Neutrophil (primary cell): ENCODE measurements at regions not wholly inside any gene's neighbourhood (a gene's known extent, or its start where the extent isn't known, plus 50 kb on each side); places are given as distances from the start of the nearest gene placed in this dataset.

Experiments used
- H3K27ac ChIP-seq: fragments of 200-600 bp; sonication (generic); 2 replicates; pipeline ENCODE4 v1.5.1; 2016; ENCODE audit warnings: mild to moderate bottlenecking, moderate library complexity
- H3K27me3 ChIP-seq: fragments of 200-600 bp; sonication (generic); 2 replicates; pipeline ENCODE4 v1.6.0; 2016; ENCODE audit warnings: mild to moderate bottlenecking
- H3K36me3 ChIP-seq: fragments of 200-600 bp; sonication (generic); 2 replicates; pipeline ENCODE4 v1.5.1; 2017
- H3K4me1 ChIP-seq, 2 experiments: fragments of 200-600 bp in 1 of 2; sonication (generic) in 1 of 2; 1 replicate in 1 of 2; 2 replicates in 1 of 2; pipeline versions ENCODE4 v1.5.1 to v1.6.1; 2013 to 2016; ENCODE audit warnings: low read depth in 1 of 2, low read length in 1 of 2, mild to moderate bottlenecking in 1 of 2, moderate library complexity in 1 of 2; ENCODE audit not compliant: control insufficient read depth in 1 of 2, insufficient read depth in 1 of 2
- H3K4me3 ChIP-seq, 2 experiments: fragments of 200-600 bp in 1 of 2; sonication (generic) in 1 of 2; 1 replicate in 1 of 2; 2 replicates in 1 of 2; pipeline ENCODE4 v1.5.1; 2013 to 2016; ENCODE audit warnings: low read depth in 1 of 2, low read length in 1 of 2, mild to moderate bottlenecking in 1 of 2, moderate library complexity in 1 of 2
- H3K9me3 ChIP-seq: fragments of 200-600 bp; sonication (generic); 2 replicates; pipeline ENCODE4 v1.5.1; 2016
- TF ChIP-seq, protein P1 (sequence below): fragments of 200-600 bp; sonication (generic); IDR thresholded peaks from 2 replicates; pipeline ENCODE4 v1.5.1; 2016; ENCODE audit warnings: antibody characterized with exemption

DNA sequence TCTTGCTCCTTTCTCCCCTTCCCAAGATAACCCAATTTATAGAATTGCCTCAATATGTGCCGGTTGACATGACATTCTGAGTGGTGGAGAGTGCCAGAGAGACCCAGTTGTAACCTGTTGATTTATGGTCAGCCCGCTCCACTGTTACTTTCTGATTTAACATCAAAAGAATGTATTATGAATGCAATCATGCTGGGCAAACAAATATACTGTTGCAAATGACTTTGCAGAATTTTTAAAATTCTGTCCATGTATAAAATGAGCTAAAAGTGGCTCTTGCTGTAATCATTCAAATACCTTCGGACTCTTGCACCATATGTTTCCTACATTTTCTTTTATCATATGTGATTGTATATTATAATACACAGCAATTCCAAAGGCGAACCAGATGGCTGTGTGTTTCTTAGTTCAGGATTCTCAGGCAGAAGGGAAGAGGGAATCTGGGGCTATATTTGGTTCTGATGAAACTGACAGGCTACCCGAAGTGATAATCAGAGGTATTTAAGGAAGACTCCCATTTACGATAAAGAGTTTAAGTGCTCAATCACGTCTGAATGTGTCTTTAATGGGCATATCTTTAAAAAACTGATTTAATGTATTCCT is 131.7 kb downstream of the CLCN4 start:
- Histone ChIP-seq H3K27ac (no peak overlapping the region), H3K9me3 (no peaks in the 10 kb centered on the region), H3K4me3 (no peak overlapping the region), H3K27me3 (no peaks in the 10 kb centered on the region), H3K4me1 (no peaks in the 10 kb centered on the region), H3K36me3 (no peaks in the 10 kb centered on the region)
- TF ChIP-seq, protein P1, sequence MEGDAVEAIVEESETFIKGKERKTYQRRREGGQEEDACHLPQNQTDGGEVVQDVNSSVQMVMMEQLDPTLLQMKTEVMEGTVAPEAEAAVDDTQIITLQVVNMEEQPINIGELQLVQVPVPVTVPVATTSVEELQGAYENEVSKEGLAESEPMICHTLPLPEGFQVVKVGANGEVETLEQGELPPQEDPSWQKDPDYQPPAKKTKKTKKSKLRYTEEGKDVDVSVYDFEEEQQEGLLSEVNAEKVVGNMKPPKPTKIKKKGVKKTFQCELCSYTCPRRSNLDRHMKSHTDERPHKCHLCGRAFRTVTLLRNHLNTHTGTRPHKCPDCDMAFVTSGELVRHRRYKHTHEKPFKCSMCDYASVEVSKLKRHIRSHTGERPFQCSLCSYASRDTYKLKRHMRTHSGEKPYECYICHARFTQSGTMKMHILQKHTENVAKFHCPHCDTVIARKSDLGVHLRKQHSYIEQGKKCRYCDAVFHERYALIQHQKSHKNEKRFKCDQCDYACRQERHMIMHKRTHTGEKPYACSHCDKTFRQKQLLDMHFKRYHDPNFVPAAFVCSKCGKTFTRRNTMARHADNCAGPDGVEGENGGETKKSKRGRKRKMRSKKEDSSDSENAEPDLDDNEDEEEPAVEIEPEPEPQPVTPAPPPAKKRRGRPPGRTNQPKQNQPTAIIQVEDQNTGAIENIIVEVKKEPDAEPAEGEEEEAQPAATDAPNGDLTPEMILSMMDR: no peak

DNA sequence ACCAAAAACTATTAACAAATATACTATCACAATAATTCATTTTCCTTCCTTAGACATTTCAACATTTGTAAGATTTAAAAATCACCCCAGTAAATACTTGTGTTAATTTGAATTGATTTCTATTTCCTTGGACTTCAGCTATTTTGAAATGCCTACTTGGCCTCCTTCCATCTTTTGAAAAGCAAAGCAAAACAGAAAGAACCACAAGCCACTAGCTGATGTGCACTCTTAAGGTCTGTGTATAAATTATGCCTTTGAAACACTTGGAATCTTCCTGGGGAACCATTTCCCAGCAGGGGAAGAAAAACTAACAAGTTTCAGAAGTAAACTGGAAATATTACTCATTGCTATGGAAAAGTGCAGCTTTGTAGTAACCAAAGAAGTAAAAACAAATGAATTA is 139.8 kb downstream of the CLCN4 start:
- Histone ChIP-seq H3K27me3 (no peaks in the 10 kb centered on the region), H3K36me3 (no peaks in the 10 kb centered on the region), H3K4me3 (no peak overlapping the region), H3K27ac (no peak overlapping the region), H3K9me3 (no peaks in the 10 kb centered on the region), H3K4me1 (no peaks in the 10 kb centered on the region)
- TF ChIP-seq, protein P1: no peak

GRCh38 chrX:10310511-10310910 is 153.7 kb downstream of the CLCN4 start:
- Histone ChIP-seq H3K36me3 (no peaks in the 10 kb centered on the region), H3K27ac (no peak overlapping the region), H3K4me1 (no peaks in the 10 kb centered on the region), H3K9me3 (no peaks in the 10 kb centered on the region), H3K27me3 (no peaks in the 10 kb centered on the region), H3K4me3 (no peak overlapping the region)
- TF ChIP-seq, protein P1: no peak

DNA sequence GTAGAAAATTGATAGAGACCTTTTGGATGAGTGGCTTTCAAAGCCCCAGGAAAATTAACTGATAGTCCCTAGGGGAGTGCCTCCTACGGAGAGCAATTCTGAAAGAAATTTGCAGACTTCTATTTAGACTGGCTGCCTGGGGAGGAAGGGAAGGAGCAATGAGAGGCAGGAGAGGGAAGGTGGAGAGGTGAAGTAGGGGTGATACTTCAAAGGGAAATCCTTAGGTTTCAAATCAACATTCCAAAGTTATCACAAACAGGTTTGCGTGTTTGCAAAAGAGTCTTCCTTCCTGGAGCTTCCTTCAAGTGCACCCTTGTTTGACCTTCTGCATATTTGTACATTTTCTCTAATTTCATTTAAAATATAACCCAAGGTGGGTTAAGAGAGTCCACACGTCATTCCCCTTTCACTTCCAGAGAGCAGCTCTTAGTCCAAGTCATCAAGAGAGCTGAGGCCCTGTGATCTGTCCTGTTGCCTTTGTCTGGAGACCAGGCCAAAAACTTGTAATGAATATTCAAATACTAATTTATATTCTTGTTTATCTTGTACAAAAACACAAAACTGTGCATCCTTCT is 157.8 kb downstream of the CLCN4 start:
- no peak overlapping the region for H3K27ac ChIP-seq
- H3K9me3 ChIP-seq: no peaks in the 10 kb centered on the region
- H3K27me3 ChIP-seq: no peaks in the 10 kb centered on the region
- TF ChIP-seq, protein P1: no peak
- H3K4me3 ChIP-seq: no peak overlapping the region
- H3K4me1 ChIP-seq: no peaks in the 10 kb centered on the region
- H3K36me3 ChIP-seq: no peaks in the 10 kb centered on the region

- Histone ChIP-seq H3K36me3 (no peaks in the 10 kb centered on the region), H3K4me3 (no peak overlapping the region), H3K9me3 (no peaks in the 10 kb centered on the region), H3K4me1 (no peaks in the 10 kb centered on the region), H3K27me3 (no peaks in the 10 kb centered on the region), H3K27ac (no peak overlapping the region)
- TF ChIP-seq, protein P1: no peak
Measured at GRCh38 chrX:10325611-10326010, 168.8 kb downstream of the CLCN4 start.
